ENCODE measurements at regions not wholly inside any gene's neighbourhood (a gene's known extent, or its start where the extent isn't known, plus 50 kb on each side); places are given as distances from the start of the nearest gene placed in this dataset.

DNA sequence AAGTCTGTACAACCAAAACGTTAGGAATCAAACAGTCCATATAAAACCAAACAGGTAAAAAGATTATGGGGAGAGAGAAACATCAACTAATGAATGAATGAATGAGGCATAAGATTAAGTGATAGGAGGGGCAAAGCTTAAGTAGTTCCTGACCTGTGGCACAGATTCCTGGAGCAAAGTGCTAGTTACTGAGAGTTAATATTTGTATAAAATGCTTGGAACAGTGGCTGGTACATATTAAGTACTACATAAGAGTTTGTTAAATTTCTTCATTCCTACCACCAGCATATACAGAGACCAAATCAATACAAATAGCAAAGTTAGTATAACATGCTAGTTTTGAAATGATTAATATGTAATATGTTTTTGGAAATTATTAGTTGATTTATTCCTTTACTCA is 363.7 kb downstream of the ADAM29 start:
- intact Hi-C loops (cut with DNase I): no loop called here
- no peaks in the 10 kb centered on the region for H3K27me3 ChIP-seq (ENCODE audit: control insufficient read depth, insufficient read depth)
- no peaks in the 10 kb centered on the region for H3K9me3 ChIP-seq (ENCODE audit: control insufficient read depth, low read length)
- H3K4me3 ChIP-seq (ENCODE audit: low read length): no peak overlapping the region
- no peak overlapping the region for H3K27ac ChIP-seq (ENCODE audit: low read length)
- ATAC-seq (no peak), DNase-seq (no peak)
- H3K4me1 ChIP-seq (ENCODE audit: control insufficient read depth, insufficient read depth, low read length): no peaks in the 10 kb centered on the region
- WGBS: 58% methylated on average over 1 of the region's 1 CpG

GRCh38 chr4:175282407-175282806 is 364.2 kb downstream of the ADAM29 start:
- WGBS: 83% methylated on average over 9 of the region's 9 CpGs
- Histone ChIP-seq H3K4me1 (ENCODE audit: control insufficient read depth, insufficient read depth, low read length) (no peaks in the 10 kb centered on the region), H3K27ac (ENCODE audit: low read length) (no peak overlapping the region), H3K4me3 (ENCODE audit: low read length) (no peak overlapping the region), H3K27me3 (ENCODE audit: control insufficient read depth, insufficient read depth) (no peaks in the 10 kb centered on the region), H3K9me3 (ENCODE audit: control insufficient read depth, low read length) (no peaks in the 10 kb centered on the region)
- intact Hi-C loops (cut with DNase I): no loop called here
- ATAC-seq (no peak), DNase-seq (no peak)

GRCh38 chr4:175290401-175290800 is 372.2 kb downstream of the ADAM29 start:
- Histone ChIP-seq H3K9me3 (ENCODE audit: control insufficient read depth, low read length) (no peaks in the 10 kb centered on the region), H3K27ac (ENCODE audit: low read length) (no peak overlapping the region), H3K4me1 (ENCODE audit: control insufficient read depth, insufficient read depth, low read length) (no peaks in the 10 kb centered on the region), H3K27me3 (ENCODE audit: control insufficient read depth, insufficient read depth) (no peaks in the 10 kb centered on the region), H3K4me3 (ENCODE audit: low read length) (no peak overlapping the region)
- DNase-seq: no peak
- intact Hi-C loops (cut with DNase I): no loop called here
- WGBS: 65% methylated on average over 3 of the region's 3 CpGs
- ATAC-seq: no peak

DNA sequence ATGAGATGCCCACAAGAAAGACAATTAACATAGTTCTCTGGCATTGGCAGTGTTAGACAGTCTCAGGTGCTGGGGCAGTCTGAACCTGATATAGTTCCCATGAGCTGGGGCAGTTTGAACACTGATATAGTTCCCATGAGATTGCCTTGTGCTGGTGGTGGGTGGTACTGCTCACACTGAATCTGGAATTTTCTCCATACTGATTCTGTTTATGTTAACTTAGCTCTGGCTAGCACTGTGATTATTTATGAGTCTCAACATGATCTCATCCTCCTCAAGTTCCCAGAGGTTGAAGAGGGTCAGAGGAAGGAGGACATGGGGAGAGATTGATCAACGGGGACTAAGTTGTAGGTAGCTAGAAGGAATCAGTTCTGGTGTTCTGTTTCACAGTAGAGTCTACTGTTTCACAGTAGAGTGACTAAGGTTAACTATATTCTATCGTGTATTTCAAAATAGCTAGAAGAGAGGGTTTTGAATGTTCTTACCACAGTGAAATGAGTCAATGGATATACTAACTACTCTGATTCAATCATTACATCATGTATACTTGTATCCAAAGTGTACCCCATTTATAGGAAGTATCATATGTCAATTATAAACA is 379.9 kb downstream of the ADAM29 start:
- DNase-seq (no peak), ATAC-seq (no peak)
- 77% methylated on average over 2 of the region's 2 CpGs for WGBS
- Histone ChIP-seq H3K4me1 (ENCODE audit: control insufficient read depth, insufficient read depth, low read length) (no peaks in the 10 kb centered on the region), H3K4me3 (ENCODE audit: low read length) (no peak overlapping the region), H3K27me3 (ENCODE audit: control insufficient read depth, insufficient read depth) (no peaks in the 10 kb centered on the region), H3K27ac (ENCODE audit: low read length) (no peak overlapping the region), H3K9me3 (ENCODE audit: control insufficient read depth, low read length) (no peaks in the 10 kb centered on the region)
- intact Hi-C loops (cut with DNase I): no loop called here

DNA sequence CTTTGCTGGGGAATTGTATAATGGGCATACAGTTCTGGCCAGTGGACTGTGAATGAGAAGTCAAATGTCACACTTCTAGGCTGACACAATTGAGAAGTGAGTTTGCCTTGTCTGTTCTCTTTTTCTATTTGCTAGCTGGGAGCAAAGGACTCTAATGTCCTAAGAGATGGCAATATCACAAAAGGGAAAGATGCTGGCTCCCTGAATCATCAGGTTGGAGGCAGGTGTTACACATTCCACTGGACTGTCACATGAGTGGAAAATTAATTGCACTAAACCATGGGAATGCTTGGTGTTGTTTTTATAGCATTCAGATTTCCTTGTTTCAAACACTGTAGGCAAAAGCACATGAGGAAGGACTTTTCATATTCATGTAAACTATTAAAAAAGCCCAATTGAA is 388.3 kb downstream of the ADAM29 start:
- ATAC-seq: no peak

DNA sequence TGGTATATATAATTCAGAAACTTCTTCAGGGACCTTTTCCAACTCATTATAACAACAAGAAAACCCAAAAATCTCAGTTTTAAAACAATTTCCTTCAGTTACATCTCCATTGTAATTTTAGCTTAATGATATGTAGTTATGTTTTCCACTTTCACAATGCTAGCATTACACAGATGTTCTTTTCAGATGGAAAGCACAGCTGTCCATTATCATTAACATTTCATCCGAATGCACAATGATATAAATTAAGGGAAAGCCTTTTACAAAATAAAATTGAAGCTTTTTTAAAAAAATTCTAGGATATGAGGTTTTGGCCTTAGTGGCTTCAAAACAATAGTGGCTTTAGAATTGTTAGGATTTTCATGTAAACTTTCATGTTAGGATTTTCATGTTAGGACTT is 389.2 kb downstream of the ADAM29 start:
- ATAC-seq (no peak), DNase-seq (no peak)
- H3K27me3 ChIP-seq (ENCODE audit: control insufficient read depth, insufficient read depth): no peaks in the 10 kb centered on the region
- no peaks in the 10 kb centered on the region for H3K4me1 ChIP-seq (ENCODE audit: control insufficient read depth, insufficient read depth, low read length)
- no peak overlapping the region for H3K4me3 ChIP-seq (ENCODE audit: low read length)
- no peak overlapping the region for H3K27ac ChIP-seq (ENCODE audit: low read length)
- 62% methylated on average over 1 of the region's 1 CpG for WGBS
- intact Hi-C loops (cut with DNase I): no loop called here
- no peaks in the 10 kb centered on the region for H3K9me3 ChIP-seq (ENCODE audit: control insufficient read depth, low read length)

More for the DNA sequence above, 388.3 kb downstream of the ADAM29 start:
- H3K4me3 ChIP-seq (ENCODE audit: low read length): no peak overlapping the region
- no peak overlapping the region for H3K27ac ChIP-seq (ENCODE audit: low read length)
- H3K4me1 ChIP-seq (ENCODE audit: control insufficient read depth, insufficient read depth, low read length): no peaks in the 10 kb centered on the region
- H3K27me3 ChIP-seq (ENCODE audit: control insufficient read depth, insufficient read depth): no peaks in the 10 kb centered on the region
- DNase-seq: no peak
- no peaks in the 10 kb centered on the region for H3K9me3 ChIP-seq (ENCODE audit: control insufficient read depth, low read length)
- intact Hi-C loops (cut with DNase I): no loop called here

DNA sequence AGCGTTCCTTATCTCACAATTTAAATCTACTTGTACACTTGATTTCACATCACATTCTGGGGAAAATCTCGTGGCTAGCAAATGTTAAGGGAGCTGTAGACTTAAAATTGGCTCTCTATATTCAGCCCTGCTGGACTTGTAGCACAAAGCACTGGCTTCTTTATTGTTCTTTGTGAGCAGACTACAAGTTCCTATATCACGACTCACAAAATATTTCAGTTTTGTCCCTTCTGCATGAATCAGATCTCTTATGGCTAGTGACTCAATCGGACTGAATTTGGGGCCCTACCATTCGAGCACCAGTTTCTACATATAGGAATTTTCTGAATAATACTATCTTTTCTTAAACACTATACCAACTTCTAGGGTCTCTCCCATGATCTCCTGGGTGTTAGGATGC is 390.1 kb downstream of the ADAM29 start:
- DNase-seq (no peak), ATAC-seq (no peak)
- Histone ChIP-seq H3K27ac (ENCODE audit: low read length) (no peak overlapping the region), H3K4me1 (ENCODE audit: control insufficient read depth, insufficient read depth, low read length) (no peaks in the 10 kb centered on the region), H3K9me3 (ENCODE audit: control insufficient read depth, low read length) (no peaks in the 10 kb centered on the region), H3K4me3 (ENCODE audit: low read length) (no peak overlapping the region), H3K27me3 (ENCODE audit: control insufficient read depth, insufficient read depth) (no peaks in the 10 kb centered on the region)
- intact Hi-C loops (cut with DNase I): no loop called here
- WGBS: 67% methylated on average over 5 of the region's 5 CpGs

DNA sequence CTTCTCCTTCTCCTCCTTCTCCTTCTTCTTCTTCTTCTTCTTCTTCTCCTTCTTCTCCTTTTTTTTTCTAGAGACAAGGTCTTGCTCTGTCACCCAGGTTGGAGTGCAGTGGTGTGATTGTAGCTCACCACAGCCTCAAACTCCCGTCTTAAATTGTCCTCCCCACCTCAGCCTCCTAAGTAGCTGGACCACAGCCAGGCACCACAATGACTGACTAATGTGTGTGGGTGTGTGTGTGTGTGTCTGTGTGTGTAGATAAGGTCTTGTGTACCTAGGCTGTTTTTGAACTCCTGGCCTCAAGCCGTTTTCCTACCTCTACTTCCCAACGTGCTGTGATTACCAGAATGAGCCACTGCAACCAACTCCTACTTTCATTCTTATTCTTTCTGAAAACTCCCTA is 390.9 kb downstream of the ADAM29 start:
- ATAC-seq (no peak), DNase-seq (no peak)
- Histone ChIP-seq H3K4me1 (ENCODE audit: control insufficient read depth, insufficient read depth, low read length) (no peaks in the 10 kb centered on the region), H3K4me3 (ENCODE audit: low read length) (no peak overlapping the region), H3K27ac (ENCODE audit: low read length) (no peak overlapping the region), H3K27me3 (ENCODE audit: control insufficient read depth, insufficient read depth) (no peaks in the 10 kb centered on the region), H3K9me3 (ENCODE audit: control insufficient read depth, low read length) (no peaks in the 10 kb centered on the region)
- intact Hi-C loops (cut with DNase I): no loop called here
- 64% methylated on average over 3 of the region's 3 CpGs for WGBS

DNA sequence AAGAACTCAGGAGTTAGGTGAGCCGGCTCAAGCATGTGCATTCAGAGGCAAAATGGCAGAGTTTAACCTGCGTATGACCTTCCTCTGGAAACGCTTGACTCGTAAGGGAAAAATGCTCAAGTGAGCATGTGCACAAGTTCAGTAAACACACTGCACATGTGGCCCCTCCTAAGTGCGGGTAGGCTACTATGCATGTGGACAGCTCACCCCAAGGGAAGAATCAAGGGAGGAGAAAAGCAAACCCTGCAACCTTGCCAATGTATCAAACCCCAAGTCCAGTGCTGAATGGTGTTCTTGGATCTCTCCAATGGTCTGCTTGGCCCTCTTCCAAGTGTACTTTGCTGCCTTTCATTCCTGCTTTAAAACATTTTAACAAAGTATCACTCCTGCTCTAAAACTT is 407.1 kb downstream of the ADAM29 start:
- 85% methylated on average over 5 of the region's 5 CpGs for WGBS
- no peak for ATAC-seq
- no peaks in the 10 kb centered on the region for H3K27me3 ChIP-seq (ENCODE audit: control insufficient read depth, insufficient read depth)
- H3K9me3 ChIP-seq (ENCODE audit: control insufficient read depth, low read length): no peaks in the 10 kb centered on the region
- H3K27ac ChIP-seq (ENCODE audit: low read length): no peak overlapping the region
- intact Hi-C loops (cut with DNase I): no loop called here
- DNase-seq: no peak
- H3K4me1 ChIP-seq (ENCODE audit: control insufficient read depth, insufficient read depth, low read length): no peaks in the 10 kb centered on the region
- H3K4me3 ChIP-seq (ENCODE audit: low read length): no peak overlapping the region

DNA sequence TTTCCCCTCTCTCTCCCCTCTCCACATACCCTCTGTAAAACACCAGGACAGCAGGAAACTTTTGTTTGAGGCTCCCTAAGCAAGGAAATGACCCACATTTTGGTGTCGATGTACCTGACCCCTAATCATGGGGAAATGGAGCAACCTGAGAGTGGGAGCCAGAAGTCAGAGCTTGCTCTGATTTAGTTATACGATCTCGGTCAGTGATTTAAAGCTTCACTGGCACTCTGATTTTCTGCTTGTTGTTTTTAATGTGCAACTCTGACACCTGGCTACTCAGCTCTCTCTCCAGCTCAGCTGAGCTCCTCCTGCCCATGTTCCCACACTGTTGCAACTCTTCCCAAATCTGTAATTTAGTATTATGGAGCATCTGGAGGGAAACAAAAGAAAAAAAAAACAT is 408.6 kb downstream of the ADAM29 start:
- Histone ChIP-seq H3K4me3 (ENCODE audit: low read length) (no peak overlapping the region), H3K4me1 (ENCODE audit: control insufficient read depth, insufficient read depth, low read length) (no peaks in the 10 kb centered on the region), H3K9me3 (ENCODE audit: control insufficient read depth, low read length) (no peaks in the 10 kb centered on the region), H3K27me3 (ENCODE audit: control insufficient read depth, insufficient read depth) (no peaks in the 10 kb centered on the region), H3K27ac (ENCODE audit: low read length) (no peak overlapping the region)
- intact Hi-C loops (cut with DNase I): no loop called here
- DNase-seq (no peak), ATAC-seq (no peak)
- 81% methylated on average over 3 of the region's 3 CpGs for WGBS

DNA sequence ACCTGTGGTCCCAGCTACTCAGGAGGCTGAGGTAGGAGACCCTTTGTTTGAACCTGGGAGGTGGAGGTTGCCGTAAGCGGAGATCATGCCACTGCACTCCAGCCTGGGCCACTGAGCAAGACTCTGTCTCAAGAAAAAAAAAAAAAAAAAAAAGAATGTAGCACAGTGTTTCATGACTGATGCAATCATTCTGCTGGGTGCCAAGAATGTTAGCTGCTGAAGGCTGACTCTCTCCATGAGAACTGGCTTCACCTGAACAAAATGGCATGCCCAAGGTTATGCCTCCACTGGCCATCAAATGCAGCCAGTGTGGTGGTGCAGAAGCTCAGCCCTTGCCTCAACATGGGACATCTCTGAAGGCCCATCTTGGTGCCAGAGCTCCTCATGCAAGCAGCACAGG is 412.1 kb downstream of the ADAM29 start:
- no peaks in the 10 kb centered on the region for H3K4me1 ChIP-seq (ENCODE audit: control insufficient read depth, insufficient read depth, low read length)
- no peaks in the 10 kb centered on the region for H3K27me3 ChIP-seq (ENCODE audit: control insufficient read depth, insufficient read depth)
- DNase-seq (no peak), ATAC-seq (no peak)
- H3K4me3 ChIP-seq (ENCODE audit: low read length): no peak overlapping the region
- intact Hi-C loops (cut with DNase I): no loop called here
- H3K27ac ChIP-seq (ENCODE audit: low read length): no peak overlapping the region
- 91% methylated on average over 2 of the region's 2 CpGs for WGBS
- no peaks in the 10 kb centered on the region for H3K9me3 ChIP-seq (ENCODE audit: control insufficient read depth, low read length)

GRCh38 chr4:175330652-175331051 is 412.5 kb downstream of the ADAM29 start:
- ATAC-seq (no peak), DNase-seq (no peak)
- H3K4me1 ChIP-seq (ENCODE audit: control insufficient read depth, insufficient read depth, low read length): no peaks in the 10 kb centered on the region
- H3K9me3 ChIP-seq (ENCODE audit: control insufficient read depth, low read length): no peaks in the 10 kb centered on the region
- no peak overlapping the region for H3K4me3 ChIP-seq (ENCODE audit: low read length)
- intact Hi-C loops (cut with DNase I): no loop called here
- no peak overlapping the region for H3K27ac ChIP-seq (ENCODE audit: low read length)
- 81% methylated on average over 2 of the region's 2 CpGs for WGBS
- no peaks in the 10 kb centered on the region for H3K27me3 ChIP-seq (ENCODE audit: control insufficient read depth, insufficient read depth)
